GM20000 (cell line): ENCODE measurements at regions not wholly inside any gene's neighbourhood (a gene's known extent, or its start where the extent isn't known, plus 50 kb on each side); places are given as distances from the start of the nearest gene placed in this dataset.

Experiments
- DNase-seq: peaks from one replicate; pipeline ENCODE4 v3.0.0; 2012; ENCODE audit warnings: low spot score
- TF ChIP-seq, protein P1 (sequence below): IDR thresholded peaks from 2 replicates; pipeline ENCODE4 v1.5.1; 2012; ENCODE audit warnings: mild to moderate bottlenecking, control low read depth; ENCODE audit errors: extremely low read depth, missing control alignments

GRCh38 chr18:29681578-29681977, 1361.0 kb downstream of the DSC3 start:
- no peak for DNase-seq
- TF ChIP-seq, protein P1, sequence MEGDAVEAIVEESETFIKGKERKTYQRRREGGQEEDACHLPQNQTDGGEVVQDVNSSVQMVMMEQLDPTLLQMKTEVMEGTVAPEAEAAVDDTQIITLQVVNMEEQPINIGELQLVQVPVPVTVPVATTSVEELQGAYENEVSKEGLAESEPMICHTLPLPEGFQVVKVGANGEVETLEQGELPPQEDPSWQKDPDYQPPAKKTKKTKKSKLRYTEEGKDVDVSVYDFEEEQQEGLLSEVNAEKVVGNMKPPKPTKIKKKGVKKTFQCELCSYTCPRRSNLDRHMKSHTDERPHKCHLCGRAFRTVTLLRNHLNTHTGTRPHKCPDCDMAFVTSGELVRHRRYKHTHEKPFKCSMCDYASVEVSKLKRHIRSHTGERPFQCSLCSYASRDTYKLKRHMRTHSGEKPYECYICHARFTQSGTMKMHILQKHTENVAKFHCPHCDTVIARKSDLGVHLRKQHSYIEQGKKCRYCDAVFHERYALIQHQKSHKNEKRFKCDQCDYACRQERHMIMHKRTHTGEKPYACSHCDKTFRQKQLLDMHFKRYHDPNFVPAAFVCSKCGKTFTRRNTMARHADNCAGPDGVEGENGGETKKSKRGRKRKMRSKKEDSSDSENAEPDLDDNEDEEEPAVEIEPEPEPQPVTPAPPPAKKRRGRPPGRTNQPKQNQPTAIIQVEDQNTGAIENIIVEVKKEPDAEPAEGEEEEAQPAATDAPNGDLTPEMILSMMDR: no peak

DNA sequence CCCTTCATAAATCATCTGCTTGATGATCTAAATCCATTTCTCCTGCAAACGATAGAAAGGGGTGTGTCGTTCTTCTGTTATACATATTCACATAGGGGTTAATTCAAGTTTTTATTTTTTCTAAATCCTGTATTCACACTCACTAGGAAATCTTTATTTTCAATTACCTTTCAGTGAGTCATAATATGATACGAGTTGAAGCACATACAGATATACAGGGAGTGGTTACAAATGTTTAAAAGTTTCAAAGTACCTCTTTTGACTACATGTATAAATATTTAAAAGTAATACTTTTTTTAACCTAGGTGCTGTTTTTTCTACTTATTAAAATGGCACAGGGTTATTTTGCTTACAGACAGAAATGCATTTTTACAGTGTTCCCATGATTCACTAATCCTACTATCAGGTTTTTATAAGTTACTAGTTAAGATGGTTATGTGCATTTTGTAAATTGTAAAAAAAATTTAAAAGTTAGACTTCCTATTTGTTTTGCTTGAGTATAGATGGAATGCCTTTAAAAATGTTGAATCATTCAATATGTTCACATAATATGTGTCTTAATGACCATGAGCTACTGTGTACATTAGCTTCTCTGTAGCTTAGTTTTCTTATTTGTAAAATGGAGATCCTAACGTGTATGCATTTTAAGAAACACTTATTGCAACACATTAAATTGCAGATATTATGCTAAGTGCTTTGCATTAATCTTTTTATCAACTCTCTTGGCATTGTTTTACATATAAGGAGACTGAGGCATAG, 1378.1 kb downstream of the DSC3 start:
- no peak for DNase-seq
- TF ChIP-seq, protein P1: no peak

DNA sequence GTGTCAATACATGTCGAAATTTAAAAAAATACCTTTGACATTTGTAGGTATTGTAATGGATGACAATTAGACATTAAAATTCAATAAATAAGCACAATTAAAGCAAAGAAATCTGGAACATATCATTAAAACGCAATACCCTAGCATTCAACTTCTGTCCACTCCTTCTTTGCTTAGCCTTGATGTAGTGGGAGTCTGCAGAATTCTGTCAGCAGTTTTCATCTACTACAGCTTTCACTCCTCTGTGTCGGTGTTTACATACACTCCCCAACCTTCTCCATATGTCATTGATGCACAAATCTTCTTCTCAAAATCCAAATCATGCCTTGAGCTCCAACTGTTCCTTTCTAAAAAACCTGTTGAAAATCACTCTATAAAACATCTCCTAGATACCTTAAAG, 1380.6 kb downstream of the DSC3 start:
- TF ChIP-seq, protein P1: no peak

GRCh38 chr18:29660777-29661176, 1381.8 kb downstream of the DSC3 start:
- TF ChIP-seq, protein P1: no peak
- DNase-seq: no peak

More for the DNA sequence above, 1380.6 kb downstream of the DSC3 start:
- no peak for DNase-seq

DNA sequence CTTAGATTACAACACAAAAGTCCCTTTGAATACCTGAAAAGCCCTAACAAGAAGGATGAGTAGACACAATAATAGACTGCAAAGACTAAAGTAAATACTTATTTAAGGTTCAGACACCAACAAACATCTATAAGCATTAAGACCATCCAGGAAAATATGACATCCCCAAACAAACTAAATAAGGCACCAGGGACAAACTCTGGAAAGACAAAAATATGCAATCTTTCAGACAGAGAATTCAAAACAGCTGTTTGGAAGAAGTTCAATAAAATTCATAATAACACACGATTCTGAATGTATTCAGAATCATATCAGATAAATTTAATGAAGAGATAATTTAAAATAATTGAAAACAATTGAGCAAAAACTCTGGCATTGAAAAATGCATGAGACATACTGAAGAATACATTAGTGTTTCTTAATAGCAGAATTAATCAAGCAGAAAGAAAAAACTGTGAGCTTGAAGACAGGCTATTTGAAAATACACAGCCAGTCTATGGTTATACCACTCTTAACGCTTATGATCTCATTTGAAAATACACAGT, 1388.8 kb downstream of the DSC3 start:
- DNase-seq: no peak

DNA sequence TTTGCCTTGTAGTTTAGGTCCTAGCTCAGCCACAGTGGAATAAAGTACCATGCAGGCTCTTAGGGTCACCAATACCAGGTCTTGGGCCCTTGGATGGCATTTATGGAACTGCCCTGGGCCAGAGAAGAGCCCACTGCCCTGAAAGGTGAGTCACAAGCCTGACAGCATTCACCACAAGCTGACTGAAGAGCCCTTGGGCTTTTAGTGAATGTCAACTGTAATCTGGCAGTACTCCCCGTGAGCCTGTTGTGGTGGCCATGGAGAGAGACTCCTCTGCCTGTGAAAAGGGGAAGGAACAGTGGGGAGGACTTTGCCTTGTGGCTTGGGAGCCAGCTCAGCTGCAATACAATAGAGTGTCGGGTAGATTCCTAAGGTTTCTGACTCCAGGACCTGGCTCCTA, 1389.7 kb downstream of the DSC3 start:
- DNase-seq: no peak
- TF ChIP-seq, protein P1: no peak

More for the DNA sequence above, 1388.8 kb downstream of the DSC3 start:
- TF ChIP-seq, protein P1: no peak

- TF ChIP-seq, protein P1: no peak
- DNase-seq: no peak
Measured at GRCh38 chr18:29651122-29651680, 1391.3 kb downstream of the DSC3 start.
